Duodenal mucosa (tissue), 2 donors: ENCODE measurements at regions not wholly inside any gene's neighbourhood (a gene's known extent, or its start where the extent isn't known, plus 50 kb on each side); places are given as distances from the start of the nearest gene placed in this dataset.

Source experiments
- H3K27ac ChIP-seq: one replicate; pipeline ENCODE4 v1.7.0; 2013; ENCODE audit warnings: low read depth, low read length
- H3K27me3 ChIP-seq, 2 donors: one replicate each; pipeline ENCODE4 v1.7.0; 2013; ENCODE audit warnings: low read length in 2 of 2, control low read depth in 1 of 2; ENCODE audit not compliant: insufficient read depth in 2 of 2, control insufficient read depth in 1 of 2
- H3K36me3 ChIP-seq, 2 donors: one replicate each; pipeline ENCODE4 v1.7.0; 2013; ENCODE audit warnings: low read length in 2 of 2, control low read depth in 1 of 2; ENCODE audit not compliant: insufficient read depth in 2 of 2, control insufficient read depth in 1 of 2
- H3K4me1 ChIP-seq, 2 donors: one replicate each; pipeline ENCODE4 v1.7.0; 2013; ENCODE audit warnings: low read length in 2 of 2, control low read depth in 1 of 2; ENCODE audit not compliant: insufficient read depth in 2 of 2, control insufficient read depth in 1 of 2
- H3K4me3 ChIP-seq, 2 donors: one replicate each; pipeline ENCODE4 v1.7.0; 2013; ENCODE audit warnings: low read length in 2 of 2, low read depth in 1 of 2
- H3K9ac ChIP-seq, 2 donors: one replicate each; pipeline ENCODE4 v1.7.0; 2013; ENCODE audit warnings: low read length in 2 of 2, low read depth in 1 of 2
- H3K9me3 ChIP-seq, 2 donors: one replicate each; pipeline ENCODE4 v1.7.0; 2013; ENCODE audit warnings: low read length in 2 of 2, control low read depth in 1 of 2; ENCODE audit not compliant: control insufficient read depth in 1 of 2

- Histone ChIP-seq H3K4me1 (no peaks in the 10 kb centered on the region), H3K27ac (no peak overlapping the region), H3K9me3 (no peaks in the 10 kb centered on the region), H3K36me3 (no peaks in the 10 kb centered on the region), H3K4me3 (no peak overlapping the region), H3K9ac (no peak overlapping the region), H3K27me3 (no peaks in the 10 kb centered on the region)
Measured at GRCh38 chr1:188302746-188303145, 1474.0 kb downstream of the PLA2G4A start.

- Histone ChIP-seq H3K4me3 (no peak overlapping the region), H3K27ac (no peak overlapping the region), H3K4me1 (no peaks in the 10 kb centered on the region), H3K27me3 (no peaks in the 10 kb centered on the region), H3K36me3 (no peaks in the 10 kb centered on the region), H3K9ac (no peak overlapping the region), H3K9me3 (no peaks in the 10 kb centered on the region)
Measured at GRCh38 chr1:188314557-188315137, 1485.9 kb downstream of the PLA2G4A start.

GRCh38 chr1:188317894-188318293 lies 1489.1 kb downstream of the PLA2G4A start:
- H3K27me3 ChIP-seq: no peaks in the 10 kb centered on the region
- no peaks in the 10 kb centered on the region for H3K36me3 ChIP-seq
- H3K27ac ChIP-seq: no peak overlapping the region
- H3K4me1 ChIP-seq: no peaks in the 10 kb centered on the region
- no peaks in the 10 kb centered on the region for H3K9me3 ChIP-seq
- H3K4me3 ChIP-seq: no peak overlapping the region
- H3K9ac ChIP-seq: no peak overlapping the region

- no peaks in the 10 kb centered on the region for H3K27me3 ChIP-seq
- H3K9me3 ChIP-seq: no peaks in the 10 kb centered on the region
- H3K9ac ChIP-seq: no peak overlapping the region
- H3K36me3 ChIP-seq: no peaks in the 10 kb centered on the region
- no peak overlapping the region for H3K4me3 ChIP-seq
- H3K4me1 ChIP-seq: no peaks in the 10 kb centered on the region
- no peak overlapping the region for H3K27ac ChIP-seq
Measured at GRCh38 chr1:188325211-188325610, 1496.5 kb downstream of the PLA2G4A start.

- Histone ChIP-seq H3K27me3 (no peaks in the 10 kb centered on the region), H3K9ac (no peak overlapping the region), H3K36me3 (no peaks in the 10 kb centered on the region), H3K4me3 (no peak overlapping the region), H3K9me3 (peaks cover 0 to 3% of the 10 kb centered on the region in 2 donors), H3K4me1 (no peaks in the 10 kb centered on the region), H3K27ac (no peak overlapping the region)
Measured at GRCh38 chr1:188343914-188344313, 1515.2 kb downstream of the PLA2G4A start.

GRCh38 chr1:188350104-188350503 lies 1521.4 kb downstream of the PLA2G4A start:
- H3K27me3 ChIP-seq: no peaks in the 10 kb centered on the region
- no peak overlapping the region for H3K27ac ChIP-seq
- H3K9ac ChIP-seq: no peak overlapping the region
- no peak overlapping the region for H3K4me3 ChIP-seq
- no peaks in the 10 kb centered on the region for H3K36me3 ChIP-seq
- H3K9me3 ChIP-seq: peaks cover 0 to 2% of the 10 kb centered on the region in 2 donors
- no peaks in the 10 kb centered on the region for H3K4me1 ChIP-seq

- H3K27me3 ChIP-seq: no peaks in the 10 kb centered on the region
- H3K9me3 ChIP-seq: peaks cover 0 to 5% of the 10 kb centered on the region in 2 donors
- H3K27ac ChIP-seq: no peak overlapping the region
- H3K4me1 ChIP-seq: no peaks in the 10 kb centered on the region
- no peak overlapping the region for H3K9ac ChIP-seq
- H3K4me3 ChIP-seq: no peak overlapping the region
- no peaks in the 10 kb centered on the region for H3K36me3 ChIP-seq
Measured at GRCh38 chr1:188355082-188355481, 1526.3 kb downstream of the PLA2G4A start.

- H3K4me3 ChIP-seq: no peak overlapping the region
- H3K36me3 ChIP-seq: no peaks in the 10 kb centered on the region
- H3K27me3 ChIP-seq: no peaks in the 10 kb centered on the region
- H3K4me1 ChIP-seq: no peaks in the 10 kb centered on the region
- no peak overlapping the region for H3K9ac ChIP-seq
- H3K9me3 ChIP-seq: peaks cover 0 to 5% of the 10 kb centered on the region in 2 donors
- no peak overlapping the region for H3K27ac ChIP-seq
Measured at GRCh38 chr1:188355847-188356246, 1527.1 kb downstream of the PLA2G4A start.

GRCh38 chr1:188359315-188359714 lies 1530.6 kb downstream of the PLA2G4A start:
- Histone ChIP-seq H3K27me3 (no peaks in the 10 kb centered on the region), H3K4me3 (no peak overlapping the region), H3K9me3 (peaks cover 0 to 5% of the 10 kb centered on the region in 2 donors), H3K4me1 (no peaks in the 10 kb centered on the region), H3K9ac (no peak overlapping the region), H3K36me3 (no peaks in the 10 kb centered on the region), H3K27ac (no peak overlapping the region)

GRCh38 chr1:188363943-188364342 lies 1535.2 kb downstream of the PLA2G4A start:
- no peaks in the 10 kb centered on the region for H3K27me3 ChIP-seq
- H3K9ac ChIP-seq: no peak overlapping the region
- H3K9me3 ChIP-seq: no peaks in the 10 kb centered on the region
- H3K36me3 ChIP-seq: no peaks in the 10 kb centered on the region
- H3K27ac ChIP-seq: no peak overlapping the region
- no peaks in the 10 kb centered on the region for H3K4me1 ChIP-seq
- no peak overlapping the region for H3K4me3 ChIP-seq
